Parathyroid adenoma (tissue), 2 donors: ENCODE measurements at regions not wholly inside any gene's neighbourhood (a gene's known extent, or its start where the extent isn't known, plus 50 kb on each side); places are given as distances from the start of the nearest gene placed in this dataset.

Source experiments
- H2AFZ ChIP-seq: fragments of 300-600 bp; sonication (generic); one replicate; pipeline ENCODE4 v1.7.0; 2017; ENCODE audit warnings: antibody characterized with exemption, mild to moderate bottlenecking
- H3K27ac ChIP-seq: fragments of 300-600 bp; sonication (generic); one replicate; pipeline ENCODE4 v1.7.0; 2017
- H3K27me3 ChIP-seq: fragments of 300-600 bp; sonication (generic); one replicate; pipeline ENCODE4 v1.7.0; 2017; ENCODE audit warnings: low read length; ENCODE audit not compliant: control insufficient read depth, insufficient read depth
- H3K36me3 ChIP-seq: fragments of 300-600 bp; sonication (generic); one replicate; pipeline ENCODE4 v1.7.0; 2017; ENCODE audit warnings: low read length; ENCODE audit not compliant: control insufficient read depth, insufficient read depth
- H3K4me1 ChIP-seq: fragments of 300-600 bp; sonication (generic); one replicate; pipeline ENCODE4 v1.7.0; 2017; ENCODE audit warnings: control low read depth
- H3K4me2 ChIP-seq: fragments of 300-600 bp; sonication (generic); one replicate; pipeline ENCODE4 v1.7.0; 2017; ENCODE audit warnings: low read length
- H3K4me3 ChIP-seq: fragments of 300-600 bp; sonication (generic); one replicate; pipeline ENCODE4 v1.7.0; 2017; ENCODE audit warnings: low read depth, low read length
- H3K79me2 ChIP-seq: fragments of 300-600 bp; sonication (generic); one replicate; pipeline ENCODE4 v1.7.0; 2017; ENCODE audit warnings: control low read depth
- H3K9ac ChIP-seq: fragments of 300-600 bp; sonication (generic); one replicate; pipeline ENCODE4 v1.7.0; 2017; ENCODE audit warnings: mild to moderate bottlenecking
- H3K9me3 ChIP-seq: fragments of 300-600 bp; sonication (generic); one replicate; pipeline ENCODE4 v1.7.0; 2017; ENCODE audit warnings: low read length; ENCODE audit not compliant: control insufficient read depth
- TF ChIP-seq, protein P1 (sequence below): fragments of 300-600 bp; sonication (generic); IDR thresholded peaks from one replicate; pipeline ENCODE4 v1.7.0; 2017; ENCODE audit warnings: antibody characterized with exemption, mild to moderate bottlenecking
- donor health status: primary hyperparathyroidism.

DNA sequence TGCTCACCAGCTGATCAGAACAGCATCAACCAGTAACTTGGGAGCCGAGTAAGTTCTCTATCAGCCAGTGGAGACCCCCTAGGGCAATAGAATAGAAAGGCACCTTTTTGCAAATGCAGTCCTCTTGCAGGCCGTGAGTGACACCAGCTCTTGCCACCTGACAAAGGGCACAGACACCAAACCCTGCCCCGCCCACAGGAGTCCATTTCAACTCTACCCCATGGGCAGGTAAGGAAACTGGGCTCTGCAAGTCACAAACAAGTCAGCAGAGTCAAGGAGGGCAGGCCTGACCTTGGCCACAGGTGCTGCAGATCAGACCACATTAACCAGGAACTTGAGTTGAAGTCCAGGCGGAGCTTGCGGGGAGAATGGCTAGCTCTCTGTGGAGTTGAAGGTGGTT lies 77.4 kb upstream of the SPATA13 start:
- Histone ChIP-seq H3K79me2 (no peaks in the 10 kb centered on the region), H3K36me3 (no peaks in the 10 kb centered on the region), H3K4me2 (no peak overlapping the region), H2AFZ (no peak overlapping the region), H3K27ac (no peak overlapping the region), H3K4me3 (no peak overlapping the region), H3K9ac (no peak overlapping the region), H3K4me1 (no peaks in the 10 kb centered on the region), H3K27me3 (no peaks in the 10 kb centered on the region), H3K9me3 (no peaks in the 10 kb centered on the region)
- TF ChIP-seq, protein P1, sequence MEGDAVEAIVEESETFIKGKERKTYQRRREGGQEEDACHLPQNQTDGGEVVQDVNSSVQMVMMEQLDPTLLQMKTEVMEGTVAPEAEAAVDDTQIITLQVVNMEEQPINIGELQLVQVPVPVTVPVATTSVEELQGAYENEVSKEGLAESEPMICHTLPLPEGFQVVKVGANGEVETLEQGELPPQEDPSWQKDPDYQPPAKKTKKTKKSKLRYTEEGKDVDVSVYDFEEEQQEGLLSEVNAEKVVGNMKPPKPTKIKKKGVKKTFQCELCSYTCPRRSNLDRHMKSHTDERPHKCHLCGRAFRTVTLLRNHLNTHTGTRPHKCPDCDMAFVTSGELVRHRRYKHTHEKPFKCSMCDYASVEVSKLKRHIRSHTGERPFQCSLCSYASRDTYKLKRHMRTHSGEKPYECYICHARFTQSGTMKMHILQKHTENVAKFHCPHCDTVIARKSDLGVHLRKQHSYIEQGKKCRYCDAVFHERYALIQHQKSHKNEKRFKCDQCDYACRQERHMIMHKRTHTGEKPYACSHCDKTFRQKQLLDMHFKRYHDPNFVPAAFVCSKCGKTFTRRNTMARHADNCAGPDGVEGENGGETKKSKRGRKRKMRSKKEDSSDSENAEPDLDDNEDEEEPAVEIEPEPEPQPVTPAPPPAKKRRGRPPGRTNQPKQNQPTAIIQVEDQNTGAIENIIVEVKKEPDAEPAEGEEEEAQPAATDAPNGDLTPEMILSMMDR, result no peak

DNA sequence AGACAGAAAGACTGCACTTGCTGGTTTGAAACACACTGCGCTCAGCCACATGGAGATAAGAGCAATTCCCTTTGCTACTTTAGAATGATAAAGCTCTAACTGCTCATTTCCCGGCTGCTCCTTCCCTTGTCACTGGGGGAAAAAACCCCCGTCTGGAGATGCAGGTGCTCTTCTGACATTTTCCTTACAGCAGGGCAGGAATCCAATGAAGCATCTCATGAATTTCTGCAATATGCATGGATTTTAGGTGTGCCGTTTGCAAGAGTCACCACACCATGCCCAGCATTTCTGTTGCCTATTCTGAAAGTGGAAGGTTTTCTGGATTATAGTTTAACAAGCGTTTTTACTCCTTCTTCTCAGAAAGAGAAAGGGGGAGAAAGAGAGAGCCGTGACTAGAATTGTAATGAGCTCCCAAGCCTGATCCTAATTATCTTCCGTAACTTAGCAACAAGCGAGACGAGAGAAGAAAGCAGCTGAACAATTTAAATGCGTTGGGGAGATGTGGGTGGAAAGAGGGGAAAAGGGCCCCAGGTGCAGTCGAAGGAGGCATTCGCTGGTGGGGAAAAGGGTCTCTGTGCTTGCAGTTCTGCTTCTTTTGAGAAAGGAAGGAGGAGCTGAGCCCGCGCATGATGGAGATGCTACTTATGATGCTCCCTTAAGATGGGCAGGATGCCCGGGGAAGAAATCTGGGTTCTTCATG lies 76.6 kb upstream of the SPATA13 start:
- no peaks in the 10 kb centered on the region for H3K79me2 ChIP-seq
- no peak overlapping the region for H3K4me2 ChIP-seq
- no peak overlapping the region for H2AFZ ChIP-seq
- H3K27me3 ChIP-seq, result no peaks in the 10 kb centered on the region
- TF ChIP-seq, protein P1, result no peak
- H3K9ac ChIP-seq, result no peak overlapping the region
- no peaks in the 10 kb centered on the region for H3K9me3 ChIP-seq
- H3K27ac ChIP-seq, result no peak overlapping the region
- H3K4me1 ChIP-seq, result no peaks in the 10 kb centered on the region
- H3K36me3 ChIP-seq, result no peaks in the 10 kb centered on the region
- no peak overlapping the region for H3K4me3 ChIP-seq

DNA sequence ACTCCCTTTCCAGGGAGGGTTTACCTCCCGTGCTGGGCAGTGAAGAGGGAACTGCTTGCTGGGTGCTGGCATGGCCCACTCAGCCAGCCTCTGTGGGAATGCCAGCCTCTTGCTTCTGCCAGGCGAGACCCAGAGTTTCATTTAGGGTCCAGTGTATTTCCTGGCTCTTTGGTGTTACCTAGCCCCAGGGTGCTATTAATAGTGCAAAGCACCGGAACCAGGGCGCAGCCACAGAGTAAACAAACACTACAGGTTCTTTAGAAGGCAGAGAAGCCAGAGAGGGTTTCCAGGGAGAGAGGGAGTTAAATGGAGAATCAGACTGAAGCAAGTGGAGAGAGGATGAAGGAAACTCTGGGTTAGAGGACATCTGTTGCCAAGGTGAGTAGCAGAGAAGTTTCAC lies 74.9 kb upstream of the SPATA13 start:
- TF ChIP-seq, protein P1, result no peak
- Histone ChIP-seq H3K4me3 (no peak overlapping the region), H3K9me3 (no peaks in the 10 kb centered on the region), H3K79me2 (no peaks in the 10 kb centered on the region), H3K9ac (no peak overlapping the region), H3K4me1 (no peaks in the 10 kb centered on the region), H3K27me3 (no peaks in the 10 kb centered on the region), H2AFZ (no peak overlapping the region), H3K36me3 (no peaks in the 10 kb centered on the region), H3K4me2 (no peak overlapping the region), H3K27ac (no peak overlapping the region)

DNA sequence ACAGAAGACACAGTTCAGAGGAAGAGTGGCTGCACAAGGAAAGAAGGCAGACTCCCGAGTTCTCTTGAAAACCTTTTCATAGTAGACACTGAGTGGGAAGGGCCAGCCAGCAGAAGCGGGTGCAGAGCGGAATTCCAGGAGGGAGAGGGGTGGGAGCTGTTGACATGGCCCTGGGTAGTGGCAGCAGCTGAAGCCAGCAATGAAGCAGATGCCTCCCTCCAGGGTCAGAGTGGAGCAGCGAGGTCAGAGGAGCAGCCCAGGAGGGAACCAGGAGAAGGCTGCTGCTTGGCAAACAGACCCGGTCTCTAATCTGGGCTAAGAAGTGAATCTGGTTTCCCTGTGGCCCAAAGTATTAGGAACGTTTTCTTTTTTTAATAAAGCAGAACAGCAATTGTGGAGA lies 73.9 kb upstream of the SPATA13 start:
- H3K79me2 ChIP-seq, result no peaks in the 10 kb centered on the region
- no peak overlapping the region for H3K4me2 ChIP-seq
- no peaks in the 10 kb centered on the region for H3K36me3 ChIP-seq
- H3K27me3 ChIP-seq, result no peaks in the 10 kb centered on the region
- no peak overlapping the region for H2AFZ ChIP-seq
- no peak overlapping the region for H3K9ac ChIP-seq
- H3K27ac ChIP-seq, result no peak overlapping the region
- H3K4me1 ChIP-seq, result no peaks in the 10 kb centered on the region
- TF ChIP-seq, protein P1, result no peak
- H3K4me3 ChIP-seq, result no peak overlapping the region
- H3K9me3 ChIP-seq, result no peaks in the 10 kb centered on the region

DNA sequence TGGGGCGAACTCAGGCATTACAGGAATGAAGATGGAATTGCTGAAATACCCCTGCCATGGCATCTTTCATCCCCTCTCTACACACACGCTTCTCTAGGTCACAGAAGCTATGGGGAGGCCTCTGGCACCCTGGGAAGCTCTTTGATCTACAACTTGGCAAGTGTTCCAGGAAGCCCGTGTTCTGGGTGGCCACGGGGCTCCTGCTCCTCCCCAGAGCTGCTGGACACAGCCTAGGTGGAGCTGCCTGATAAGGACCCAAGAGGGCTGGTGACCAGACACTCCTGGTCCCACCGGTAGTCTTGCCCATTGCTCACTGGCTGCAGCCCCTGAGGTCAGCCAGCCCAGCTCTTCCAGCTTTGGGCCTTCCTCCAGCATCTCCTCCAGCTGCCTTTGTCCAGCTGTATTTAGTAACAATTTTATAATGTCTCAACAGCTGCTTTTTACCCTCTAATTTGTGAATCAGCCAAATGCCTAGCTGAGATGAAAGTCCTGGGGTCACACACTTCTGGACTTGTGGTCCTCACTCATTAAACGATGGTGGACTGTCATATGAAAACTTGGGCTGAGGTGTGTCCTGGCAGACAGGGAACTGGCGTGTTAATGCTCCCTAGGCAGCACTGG lies 72.8 kb upstream of the SPATA13 start:
- TF ChIP-seq, protein P1, result no peak
- H3K4me2 ChIP-seq, result no peak overlapping the region
- H3K4me1 ChIP-seq, result no peaks in the 10 kb centered on the region
- no peaks in the 10 kb centered on the region for H3K9me3 ChIP-seq
- H3K79me2 ChIP-seq, result no peaks in the 10 kb centered on the region
- H3K27ac ChIP-seq, result no peak overlapping the region
- H3K4me3 ChIP-seq, result no peak overlapping the region
- no peaks in the 10 kb centered on the region for H3K36me3 ChIP-seq
- H3K27me3 ChIP-seq, result no peaks in the 10 kb centered on the region
- H3K9ac ChIP-seq, result no peak overlapping the region
- no peak overlapping the region for H2AFZ ChIP-seq
